HG02642 (cell line): ENCODE measurements at regions not wholly inside any gene's neighbourhood (a gene's known extent, or its start where the extent isn't known, plus 50 kb on each side); places are given as distances from the start of the nearest gene placed in this dataset.

Experiments used
- ATAC-seq: cut with Tn5 transposase; IDR thresholded peaks from one replicate; pipeline ENCODE4 v1.9.1; 2021; ENCODE audit warnings: mild to moderate bottlenecking; ENCODE audit not compliant: unreplicated experiment, poor library complexity

DNA sequence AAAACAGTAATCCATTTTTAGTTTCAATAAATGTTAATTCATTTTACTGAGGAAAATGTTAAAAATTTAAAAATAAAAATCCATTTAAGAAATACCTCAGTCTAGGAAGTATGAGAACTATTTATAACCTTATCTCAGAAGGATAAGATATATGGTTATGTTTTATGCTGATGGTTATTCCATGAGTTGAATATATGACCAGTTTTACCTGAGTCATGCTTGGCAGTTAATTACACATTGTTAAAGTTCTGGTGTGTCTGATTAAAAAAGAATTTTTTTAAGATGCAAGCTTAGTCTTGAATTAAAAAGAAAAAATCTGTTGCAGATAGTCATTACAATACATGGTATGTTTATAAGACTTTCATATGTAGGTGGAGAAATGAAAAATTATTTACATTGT is 191.7 kb downstream of the ARL4A start:
- no peak for ATAC-seq

DNA sequence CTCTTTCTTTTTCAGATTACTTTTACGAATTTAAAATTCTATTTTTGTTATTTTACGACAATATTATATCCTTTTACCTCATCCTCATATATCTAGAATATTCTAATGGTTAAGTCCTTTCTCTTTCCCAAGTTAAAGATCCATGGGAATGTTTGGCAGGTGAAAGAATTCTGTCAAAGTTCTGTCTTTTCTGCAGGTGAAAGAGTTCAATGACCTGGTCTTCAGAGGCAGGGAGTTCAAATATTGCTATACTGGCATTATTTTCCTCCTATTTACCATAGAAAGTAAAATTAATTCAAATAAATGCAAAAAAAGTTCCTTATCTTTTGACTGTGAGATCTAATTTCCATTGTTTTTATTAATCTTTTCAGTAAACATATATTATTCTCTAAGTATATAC is 194.3 kb downstream of the ARL4A start:
- ATAC-seq = no peak

GRCh38 chr7:12882710-12883109 is 195.3 kb downstream of the ARL4A start:
- no peak for ATAC-seq

DNA sequence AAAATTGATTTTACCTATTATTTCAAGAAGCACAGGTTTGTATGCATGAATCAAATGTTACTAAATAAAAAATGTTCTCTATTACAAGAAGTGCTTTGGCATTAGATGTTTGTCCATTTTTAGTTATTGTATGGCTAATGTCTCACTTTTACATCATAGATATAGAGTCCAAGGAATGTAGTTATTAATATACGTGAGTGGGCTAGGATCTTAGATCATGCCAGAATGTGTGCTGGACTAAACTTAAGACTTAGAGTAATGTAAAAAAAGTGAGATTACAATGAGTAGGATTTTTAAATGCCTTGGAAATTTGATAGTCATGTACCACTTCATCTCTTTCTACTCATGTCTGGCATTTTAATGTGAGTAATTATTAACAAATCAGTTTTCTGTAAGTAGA is 196.6 kb downstream of the ARL4A start:
- no peak for ATAC-seq

DNA sequence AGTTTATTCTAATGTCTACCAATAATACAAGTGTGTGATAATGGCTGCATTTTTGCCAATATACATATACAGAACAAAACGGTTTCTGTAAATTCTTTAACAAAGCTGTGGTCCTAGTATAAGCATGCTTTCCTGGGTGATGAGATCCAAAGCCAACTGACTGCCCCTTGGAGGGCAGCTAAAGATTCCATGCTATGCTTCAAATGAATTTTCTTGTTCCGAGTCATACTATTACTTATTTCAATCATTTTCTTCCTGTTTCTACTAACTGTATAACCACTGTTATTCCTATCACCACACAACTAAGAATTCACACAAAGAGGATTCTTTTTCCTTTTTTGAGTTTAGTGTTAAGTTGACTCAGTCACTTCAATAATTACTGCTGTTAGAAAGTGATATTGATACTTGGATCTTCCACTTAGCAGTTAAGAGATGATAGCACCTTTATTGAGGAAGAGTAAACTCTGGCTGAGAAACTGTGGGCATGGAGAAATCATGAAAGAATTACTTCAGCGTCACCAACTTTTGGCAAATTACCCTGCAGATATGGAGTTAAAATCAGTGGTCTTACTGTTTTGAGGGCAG is 197.5 kb downstream of the ARL4A start:
- no peak for ATAC-seq

- no peak for ATAC-seq
Observed at GRCh38 chr7:12888717-12889116, 201.3 kb downstream of the ARL4A start.

GRCh38 chr7:12889391-12889790 is 202.0 kb downstream of the ARL4A start:
- no peak for ATAC-seq

DNA sequence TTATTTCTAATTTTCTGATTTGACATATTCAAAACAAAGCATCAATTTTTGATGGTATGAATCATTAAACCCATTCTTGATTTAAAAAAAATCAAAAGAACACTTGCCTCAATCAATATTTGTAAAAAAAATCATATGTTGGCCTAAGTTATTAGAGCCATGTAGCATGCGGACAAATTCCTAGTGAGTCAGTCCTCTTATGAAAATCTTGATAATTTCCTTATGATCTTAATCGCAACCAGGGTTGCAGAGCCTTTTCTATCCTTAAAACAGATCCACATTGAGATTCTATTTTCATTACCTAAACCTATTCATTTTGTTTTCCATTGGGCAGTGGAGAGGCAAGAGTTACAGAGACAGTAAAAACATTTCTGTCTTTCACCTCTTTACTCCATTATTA is 203.2 kb downstream of the ARL4A start:
- ATAC-seq = no peak

DNA sequence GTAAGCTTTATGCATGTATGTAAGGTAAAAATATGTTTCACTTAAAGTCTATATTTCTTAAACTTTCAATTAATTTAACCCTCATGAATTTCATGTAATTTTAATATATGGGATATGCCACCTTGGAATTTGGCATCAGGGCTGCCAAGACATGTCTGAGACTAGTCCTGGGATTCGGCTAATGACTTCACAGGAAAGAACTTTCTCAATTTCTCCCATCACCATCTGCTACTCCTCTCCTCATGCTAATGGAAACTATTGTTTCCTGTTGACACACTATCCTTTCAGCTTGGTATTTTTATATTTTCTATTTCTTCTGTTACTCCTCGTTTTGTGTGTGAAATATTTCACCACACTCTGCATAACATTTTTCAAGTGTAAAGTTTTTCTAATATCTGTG is 205.9 kb downstream of the ARL4A start:
- no peak for ATAC-seq

- ATAC-seq = no peak
Observed at GRCh38 chr7:12895296-12895695, 207.9 kb downstream of the ARL4A start.

GRCh38 chr7:12896316-12896715 is 208.9 kb downstream of the ARL4A start:
- no peak for ATAC-seq

DNA sequence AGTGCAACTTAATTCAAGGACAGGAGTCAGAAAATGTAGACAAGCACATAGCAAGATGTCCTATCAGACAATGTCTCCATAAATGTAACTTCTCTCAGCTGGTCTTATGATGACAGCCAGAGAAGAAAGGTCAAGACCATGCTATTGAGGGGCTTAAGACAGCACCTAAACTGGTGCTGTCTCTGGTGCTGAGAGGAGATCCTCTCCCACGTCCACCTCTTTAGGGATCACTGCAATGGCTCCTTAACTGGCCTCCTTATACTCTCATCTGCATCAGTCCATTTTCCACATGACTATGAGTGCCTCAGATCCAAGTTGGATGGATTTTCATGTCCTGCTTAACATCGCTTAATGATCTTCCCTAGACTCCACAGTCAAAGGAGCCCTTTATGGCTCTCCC is 210.6 kb downstream of the ARL4A start:
- ATAC-seq = no peak

DNA sequence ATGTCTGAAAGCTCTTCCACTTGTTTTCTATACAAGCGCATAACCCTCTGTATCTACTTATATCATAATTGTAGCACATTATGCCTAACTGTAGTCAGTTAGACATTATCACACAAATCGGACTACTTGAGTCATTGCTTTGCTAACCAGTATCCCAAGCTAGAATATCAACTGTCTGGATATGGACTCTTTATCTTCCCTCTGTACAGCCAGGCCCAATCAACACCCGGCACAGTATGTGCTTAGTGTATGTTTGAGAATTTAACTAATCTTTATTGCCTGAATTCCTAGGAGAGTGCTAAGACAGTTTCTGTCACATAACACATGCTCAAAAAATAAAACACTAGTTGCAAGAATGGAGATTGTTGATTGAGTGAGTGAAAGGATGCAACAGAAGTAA is 211.2 kb downstream of the ARL4A start:
- no peak for ATAC-seq

DNA sequence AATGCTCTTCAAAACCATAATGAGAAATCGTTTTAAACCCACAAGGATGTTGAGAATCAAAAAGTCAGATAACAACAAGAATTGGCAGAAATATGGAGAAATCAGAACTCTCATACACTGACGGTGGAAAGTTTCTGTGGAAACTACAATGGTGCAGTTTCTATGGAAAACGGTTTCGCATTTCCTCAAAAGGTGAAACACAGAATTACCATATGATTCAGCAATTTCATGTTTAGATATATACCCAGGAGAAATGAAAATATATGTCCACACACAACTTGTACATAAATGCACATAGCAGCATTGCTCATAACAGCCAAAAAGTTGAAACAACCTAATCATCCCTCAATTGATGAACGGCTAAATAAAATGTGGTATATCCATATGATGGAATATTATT is 218.2 kb downstream of the ARL4A start:
- no peak for ATAC-seq

- no peak for ATAC-seq
Observed at GRCh38 chr7:12907774-12908173, 220.3 kb downstream of the ARL4A start.

DNA sequence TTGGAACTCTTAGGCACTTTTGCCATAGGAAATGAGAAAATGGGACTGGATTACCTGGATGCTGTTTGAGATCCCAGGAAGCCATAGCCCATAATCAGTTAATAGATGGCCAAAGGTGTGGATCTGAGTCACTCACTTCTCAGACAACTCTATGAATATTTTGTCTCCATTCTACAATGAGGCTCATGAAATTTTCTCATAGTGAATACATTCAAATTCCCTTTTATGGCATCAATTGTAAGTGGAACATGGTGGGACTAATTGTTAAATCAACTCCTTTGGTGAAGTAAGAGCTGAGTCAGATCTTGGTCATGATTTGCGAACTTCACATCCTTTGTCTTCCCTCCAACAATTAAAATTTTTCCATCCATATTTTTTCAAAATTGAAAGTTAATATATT is 222.1 kb downstream of the ARL4A start:
- no peak for ATAC-seq

DNA sequence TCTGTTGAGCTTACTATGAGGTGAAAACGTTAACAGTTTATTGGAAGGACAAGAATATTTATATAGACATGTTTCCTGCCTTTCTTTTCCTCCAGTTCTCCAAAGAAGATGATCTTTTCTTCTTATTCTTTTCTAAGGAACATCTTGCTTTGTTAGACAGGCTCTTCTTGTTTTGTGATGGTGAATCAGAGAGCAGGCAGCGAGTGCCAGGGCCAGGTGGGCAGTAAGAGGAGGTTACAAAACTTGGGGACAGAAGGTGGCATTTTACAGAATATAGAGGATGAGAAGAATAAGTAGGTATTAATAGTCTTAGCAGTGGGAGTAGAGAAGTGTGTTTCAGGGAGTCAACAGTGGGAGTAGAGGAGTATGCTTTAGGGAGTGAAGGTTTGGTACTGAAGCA is 223.6 kb downstream of the ARL4A start:
- no peak for ATAC-seq

DNA sequence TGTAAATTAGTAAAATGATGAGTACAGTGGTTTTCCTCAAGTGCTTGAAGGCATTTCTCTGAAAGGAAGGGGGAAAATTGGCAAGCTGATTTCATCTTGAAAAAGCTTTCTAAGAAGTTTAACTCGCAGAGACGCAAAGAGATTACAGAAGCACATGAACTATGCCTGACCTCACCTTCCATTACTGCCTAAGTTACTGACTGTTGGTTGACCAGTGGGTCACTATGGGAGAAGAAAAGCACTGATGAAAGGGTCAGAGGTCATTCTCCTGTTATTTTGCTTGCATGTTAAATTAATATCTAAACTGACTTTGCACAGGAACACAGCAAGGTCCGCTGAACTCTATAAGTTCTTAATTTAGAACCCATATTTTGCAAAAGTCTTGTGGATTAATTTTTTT is 225.6 kb downstream of the ARL4A start:
- ATAC-seq = no peak

GRCh38 chr7:12917801-12918200 is 230.4 kb downstream of the ARL4A start:
- ATAC-seq = no peak

GRCh38 chr7:12921751-12922345 is 234.4 kb downstream of the ARL4A start:
- no peak for ATAC-seq

DNA sequence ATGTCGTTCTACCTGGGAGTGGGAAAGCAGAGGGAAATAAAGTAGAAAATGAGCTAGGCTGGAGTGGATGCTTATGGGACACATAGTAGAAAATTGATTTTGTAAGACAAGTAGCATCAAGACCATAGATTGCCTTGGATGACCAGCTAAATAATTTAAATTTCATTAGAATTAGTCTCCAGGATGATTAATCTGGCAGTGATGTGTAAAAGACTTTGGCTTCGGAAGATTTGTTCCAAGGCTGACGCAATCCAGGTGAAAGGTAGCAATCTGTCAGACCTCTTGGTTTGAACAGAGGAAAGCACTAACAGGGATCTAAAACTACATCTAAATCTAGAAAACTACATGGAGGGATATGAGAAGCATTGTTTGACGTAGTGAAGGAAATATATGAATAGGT is 236.5 kb downstream of the ARL4A start:
- ATAC-seq = no peak

- ATAC-seq = no peak
Observed at GRCh38 chr7:12926206-12926605, 238.8 kb downstream of the ARL4A start.
